HG03521 (cell line): ENCODE measurements at regions not wholly inside any gene's neighbourhood (a gene's known extent, or its start where the extent isn't known, plus 50 kb on each side); places are given as distances from the start of the nearest gene placed in this dataset.
"Not testable (repeated sequence)": the region's sequence is repeated elsewhere in the genome, so short reads cannot be mapped to it uniquely, and the experiment has no call there.

ENCODE experiments used
- ATAC-seq: cut with Tn5 transposase; IDR thresholded peaks from one replicate; pipeline ENCODE4 v1.9.1; 2021; ENCODE audit warnings: mild to moderate bottlenecking, moderate library complexity; ENCODE audit not compliant: unreplicated experiment

DNA sequence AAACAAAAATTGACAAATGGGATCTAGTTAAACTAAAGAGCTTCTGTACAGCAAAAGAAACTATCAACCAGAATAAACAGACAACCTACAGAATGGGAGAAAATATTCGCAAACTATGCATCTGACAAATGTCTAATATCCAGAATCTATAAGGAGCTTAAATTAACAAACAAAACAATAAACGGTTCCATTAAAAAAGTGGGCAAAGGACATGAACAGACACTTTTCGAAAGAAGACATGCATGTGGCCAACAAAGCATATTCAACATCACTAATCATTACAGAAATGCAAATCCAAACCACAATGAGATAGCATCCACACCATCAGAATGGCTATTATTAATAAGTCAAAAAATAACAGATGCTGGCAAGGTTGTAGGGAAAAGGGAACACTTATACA, 50.5 kb upstream of the MED13L start:
- ATAC-seq, result not testable (repeated sequence)

GRCh38 chr12:116331876-116332275, 54.4 kb upstream of the MED13L start:
- no peak for ATAC-seq

DNA sequence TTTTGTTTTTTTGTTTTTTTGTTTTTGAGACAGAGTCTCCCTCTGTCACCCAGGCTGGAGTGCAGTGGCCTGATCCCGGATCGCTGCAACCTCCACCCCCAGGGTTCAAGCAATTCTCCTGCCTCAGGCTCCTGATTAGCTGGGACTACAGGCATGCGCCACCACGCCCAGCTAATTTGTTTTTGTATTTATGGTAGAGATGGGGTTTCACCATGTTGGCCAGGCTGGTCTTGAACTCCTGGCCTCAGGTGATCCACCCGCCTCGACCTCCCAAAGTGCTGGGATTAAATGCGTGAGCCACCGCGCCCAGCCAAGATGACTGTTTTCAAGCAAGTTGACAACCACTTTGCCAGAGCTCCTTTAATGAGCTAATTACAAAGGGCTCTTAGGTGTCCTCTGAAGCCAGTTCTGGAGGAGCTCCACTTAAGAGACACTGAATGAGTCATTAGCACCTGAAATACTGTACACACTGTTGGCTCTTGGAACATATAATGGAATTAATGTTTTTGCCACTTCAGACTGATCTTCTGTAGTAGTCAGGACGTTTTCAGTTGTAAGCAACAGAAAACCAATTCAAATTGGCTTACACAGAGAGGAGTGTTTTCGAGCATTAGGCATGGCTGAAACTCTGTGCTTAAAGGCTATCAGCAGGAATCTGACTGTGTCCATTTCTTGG, 55.4 kb upstream of the MED13L start:
- ATAC-seq, result no peak

DNA sequence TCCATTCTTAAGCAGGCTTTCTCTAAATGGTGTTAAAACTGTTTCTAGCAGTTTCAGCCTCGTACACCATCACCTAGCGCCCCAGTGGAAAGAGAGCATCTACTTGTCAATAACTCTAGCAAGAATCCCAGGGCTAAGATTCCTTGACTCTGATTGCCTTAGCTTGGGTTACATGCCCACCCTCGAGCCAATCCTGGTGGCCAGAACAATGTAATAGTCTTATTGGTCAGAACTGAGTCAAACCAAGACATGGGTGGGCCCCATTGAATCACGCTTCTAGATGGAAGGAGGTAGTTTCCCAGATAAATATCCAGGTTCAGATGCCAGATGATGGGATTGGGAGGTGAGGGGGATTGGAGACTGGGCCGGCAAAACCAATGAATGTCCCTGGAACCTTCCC, 55.9 kb upstream of the MED13L start:
- no peak for ATAC-seq

- ATAC-seq, result peak; percentile 81
Observed at GRCh38 chr12:116336542-116337065, 59.1 kb upstream of the MED13L start.

DNA sequence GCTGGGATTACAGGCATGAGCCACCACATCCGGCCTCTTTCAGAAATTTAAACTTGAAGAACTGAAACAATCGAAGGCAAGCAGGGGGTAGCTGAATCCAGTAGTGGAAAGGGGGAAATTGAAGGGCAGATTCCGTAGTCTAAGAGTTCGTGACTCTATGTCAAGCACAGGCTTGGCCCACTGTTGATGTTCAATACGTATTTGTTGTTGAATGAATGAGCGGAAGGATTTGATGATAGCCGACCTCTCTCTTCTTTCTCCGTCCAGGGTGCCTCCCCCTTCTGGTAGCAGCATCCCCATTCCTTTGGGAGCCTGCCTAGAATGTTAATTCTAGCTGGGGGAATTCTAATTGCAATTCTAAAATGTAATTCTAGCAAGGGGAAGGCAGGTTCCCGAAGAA, 59.8 kb upstream of the MED13L start:
- ATAC-seq, result no peak

DNA sequence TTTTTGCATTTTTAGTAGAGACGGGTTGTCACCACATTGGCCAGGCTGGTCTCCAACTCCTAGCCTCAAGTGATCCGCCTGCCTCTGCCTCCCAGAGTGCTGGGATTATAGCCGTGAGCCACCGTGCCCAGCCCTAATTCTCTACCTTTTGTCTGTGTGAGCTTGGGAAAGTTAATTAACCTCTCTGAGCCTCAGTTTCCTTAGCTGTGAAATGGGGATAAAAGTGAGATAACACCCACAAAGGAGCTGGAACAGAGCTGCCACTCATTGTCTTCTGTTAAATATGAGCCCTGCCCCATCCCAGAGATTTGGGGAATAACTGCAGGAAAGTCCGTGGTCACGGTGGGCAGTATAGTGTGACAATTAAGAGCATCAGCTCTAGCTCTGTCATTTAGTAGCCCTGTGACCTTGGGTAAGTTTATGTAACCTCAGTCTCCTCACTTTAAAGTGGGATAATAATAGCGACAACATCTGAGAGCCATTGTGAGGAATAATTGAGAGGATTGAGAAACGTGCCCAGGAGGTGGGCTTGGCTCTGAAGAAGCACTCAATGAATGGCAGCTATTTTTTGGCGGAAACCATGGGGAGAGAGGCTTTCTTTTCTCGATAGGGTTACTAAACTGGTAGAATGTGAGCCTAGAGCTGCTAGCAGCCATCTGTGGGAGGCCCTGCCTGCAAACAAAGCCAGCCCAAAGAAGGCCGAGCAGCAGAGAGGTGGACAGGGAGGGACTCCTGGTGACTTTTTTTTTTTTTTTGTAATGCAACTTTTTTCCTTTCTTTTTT, 60.8 kb upstream of the MED13L start:
- ATAC-seq, result no peak

DNA sequence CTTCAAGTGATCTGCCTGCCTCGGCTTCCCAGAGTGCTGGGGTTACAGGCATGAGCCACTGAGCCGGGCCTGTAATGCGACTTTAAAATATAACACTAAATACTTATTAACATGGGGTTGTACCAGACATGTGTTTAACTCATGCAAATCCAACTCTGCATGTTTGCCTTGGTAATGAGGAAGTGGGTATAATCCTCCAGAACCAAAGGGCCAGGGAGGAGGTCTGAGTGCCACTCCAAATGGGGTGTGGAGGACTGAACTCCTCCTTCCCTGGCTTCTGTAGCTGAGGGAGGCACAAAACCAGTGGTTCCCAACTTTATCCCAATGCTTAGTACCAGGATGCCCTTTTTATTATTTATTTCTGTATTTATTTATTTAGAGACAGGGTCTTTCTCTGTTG, 61.6 kb upstream of the MED13L start:
- no peak for ATAC-seq

DNA sequence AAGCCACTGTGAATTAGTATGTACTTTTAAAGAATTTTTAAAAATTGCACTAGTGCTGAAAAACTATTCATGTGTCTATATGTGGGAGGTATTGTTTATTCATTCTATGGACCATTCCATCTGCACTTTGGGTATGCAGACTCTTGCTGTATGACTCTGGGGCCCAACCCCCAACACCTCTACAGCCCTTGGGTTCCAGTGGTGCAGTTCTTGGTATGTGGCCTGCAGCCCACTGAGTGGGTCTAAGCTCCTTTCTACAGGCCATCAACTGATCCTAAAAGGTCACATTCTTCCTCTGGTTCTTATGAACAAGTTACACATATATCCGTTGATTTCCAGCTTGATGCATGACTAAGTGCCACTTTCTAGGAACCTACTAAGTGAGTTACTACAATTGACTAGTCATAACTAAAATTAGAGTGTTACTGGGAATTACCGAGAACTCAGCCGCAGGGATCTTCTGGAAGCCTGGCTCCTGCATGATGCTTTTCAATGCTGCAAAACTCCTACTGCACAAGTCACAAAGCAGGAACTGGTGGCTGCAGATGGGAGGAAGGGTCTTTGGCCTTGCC, 62.4 kb upstream of the MED13L start:
- ATAC-seq, result no peak

GRCh38 chr12:116343331-116343884, 65.9 kb upstream of the MED13L start:
- no peak for ATAC-seq

GRCh38 chr12:116346222-116346621, 68.7 kb upstream of the MED13L start:
- no peak for ATAC-seq

GRCh38 chr12:116346741-116347140, 69.2 kb upstream of the MED13L start:
- ATAC-seq, result no peak

- ATAC-seq, result no peak
Observed at GRCh38 chr12:116347265-116347664, 69.8 kb upstream of the MED13L start.

GRCh38 chr12:116352315-116352835, 74.9 kb upstream of the MED13L start:
- ATAC-seq, result no peak

DNA sequence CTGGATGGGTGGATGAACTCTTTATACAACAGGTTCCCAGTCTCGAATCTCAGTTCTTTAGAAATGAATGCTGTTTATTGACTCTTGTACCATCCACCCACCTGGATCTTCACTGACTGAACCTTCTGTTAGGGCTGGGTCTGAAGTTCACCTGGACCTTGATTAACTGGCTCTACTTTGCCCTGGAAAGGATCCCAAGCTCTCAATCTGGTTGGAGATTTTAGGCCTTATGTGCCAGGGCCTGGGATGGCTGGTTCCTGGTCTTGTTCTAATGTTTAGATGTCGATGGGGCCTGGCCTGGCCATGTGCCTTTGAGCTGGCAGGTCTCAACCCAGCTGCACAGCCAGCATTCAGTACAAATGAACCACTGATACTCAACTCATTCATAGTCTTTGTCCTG, 76.5 kb upstream of the MED13L start:
- ATAC-seq, result no peak

- ATAC-seq, result no peak
Observed at GRCh38 chr12:116354534-116354933, 77.0 kb upstream of the MED13L start.

DNA sequence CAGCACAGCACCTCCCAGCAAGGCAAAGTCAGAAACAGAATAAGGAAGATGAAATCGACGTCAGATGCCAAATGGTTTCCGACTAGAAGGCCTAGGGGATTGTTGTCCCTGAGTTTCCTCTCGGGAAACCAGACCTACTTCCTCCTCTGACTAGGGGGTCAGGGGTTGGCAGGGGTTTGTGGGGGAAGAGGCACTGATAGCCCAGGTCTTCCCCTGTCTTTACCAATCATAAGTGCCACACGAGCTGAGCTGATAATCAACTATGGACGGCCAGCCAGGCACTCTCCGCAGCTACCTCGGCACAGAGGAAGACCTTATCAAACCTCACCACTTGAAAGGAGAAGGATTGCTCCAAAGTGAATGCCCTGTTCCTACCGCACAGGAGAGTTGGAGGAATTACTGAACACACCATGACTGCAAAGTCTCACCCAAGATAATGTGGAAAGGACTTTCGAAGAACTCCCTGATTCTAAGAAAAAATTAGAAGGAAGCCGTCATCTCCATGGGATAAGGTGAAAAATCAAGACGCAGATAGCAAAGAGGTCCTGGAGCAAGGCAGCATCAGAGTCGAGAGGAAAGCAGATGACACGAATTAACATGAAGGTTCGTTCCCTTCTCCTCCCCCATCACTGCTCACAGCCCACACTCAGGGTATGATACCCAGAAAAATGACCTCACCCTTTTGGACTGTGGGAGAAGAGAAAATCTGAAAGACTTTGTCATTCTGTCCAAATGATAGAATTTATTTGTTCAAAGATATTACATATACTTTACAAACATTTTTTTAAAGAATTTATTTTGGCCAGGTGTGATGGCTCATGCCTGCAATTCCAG, 77.7 kb upstream of the MED13L start:
- no peak for ATAC-seq

- no peak for ATAC-seq
Observed at GRCh38 chr12:116358536-116358892, 81.0 kb upstream of the MED13L start.

- ATAC-seq, result peak; percentile 78
Observed at GRCh38 chr12:116358893-116359761, 81.6 kb upstream of the MED13L start.
